Ovary (tissue), 3 donors: ENCODE measurements at regions not wholly inside any gene's neighbourhood (a gene's known extent, or its start where the extent isn't known, plus 50 kb on each side); places are given as distances from the start of the nearest gene placed in this dataset.

Experiments used
- POLR2A ChIP-seq: fragments of 450-650 bp; IDR thresholded peaks from one replicate; pipeline ENCODE4 v1.6.1; 2017; ENCODE audit warnings: antibody characterized with exemption, mild to moderate bottlenecking, moderate library complexity
- TF ChIP-seq, protein P1 (sequence below), 3 donors: fragments of 450-650 bp in 2 of 3; fragments of 200-600 bp in 1 of 3; IDR thresholded peaks; one replicate each; pipeline versions ENCODE4 v1.5.1 to v1.8.0; 2016 to 2022; ENCODE audit warnings: antibody characterized with exemption in 3 of 3, mild to moderate bottlenecking in 1 of 3
- donor health status: DM: no; HTN: no; CAD: no.

DNA sequence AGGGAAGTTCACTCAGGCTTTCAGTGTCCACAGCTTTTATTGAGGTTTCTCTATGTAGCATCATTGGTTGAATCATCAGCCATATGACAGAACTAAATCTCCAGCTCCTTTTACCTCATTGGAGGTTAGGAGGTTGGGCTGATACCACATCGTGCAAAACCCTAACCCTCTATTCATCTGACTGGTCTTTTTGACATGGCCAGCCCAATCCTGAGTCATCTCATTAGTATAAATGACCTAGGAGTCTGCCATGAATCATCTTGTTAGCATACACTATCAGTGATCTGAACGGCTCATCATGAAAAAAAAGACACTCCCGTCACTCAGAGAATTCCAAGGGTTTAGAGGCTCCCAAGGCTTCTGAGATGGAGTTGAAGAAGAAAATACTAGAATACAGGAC lies 669.8 kb upstream of the POT1 start:
- TF ChIP-seq, protein P1, sequence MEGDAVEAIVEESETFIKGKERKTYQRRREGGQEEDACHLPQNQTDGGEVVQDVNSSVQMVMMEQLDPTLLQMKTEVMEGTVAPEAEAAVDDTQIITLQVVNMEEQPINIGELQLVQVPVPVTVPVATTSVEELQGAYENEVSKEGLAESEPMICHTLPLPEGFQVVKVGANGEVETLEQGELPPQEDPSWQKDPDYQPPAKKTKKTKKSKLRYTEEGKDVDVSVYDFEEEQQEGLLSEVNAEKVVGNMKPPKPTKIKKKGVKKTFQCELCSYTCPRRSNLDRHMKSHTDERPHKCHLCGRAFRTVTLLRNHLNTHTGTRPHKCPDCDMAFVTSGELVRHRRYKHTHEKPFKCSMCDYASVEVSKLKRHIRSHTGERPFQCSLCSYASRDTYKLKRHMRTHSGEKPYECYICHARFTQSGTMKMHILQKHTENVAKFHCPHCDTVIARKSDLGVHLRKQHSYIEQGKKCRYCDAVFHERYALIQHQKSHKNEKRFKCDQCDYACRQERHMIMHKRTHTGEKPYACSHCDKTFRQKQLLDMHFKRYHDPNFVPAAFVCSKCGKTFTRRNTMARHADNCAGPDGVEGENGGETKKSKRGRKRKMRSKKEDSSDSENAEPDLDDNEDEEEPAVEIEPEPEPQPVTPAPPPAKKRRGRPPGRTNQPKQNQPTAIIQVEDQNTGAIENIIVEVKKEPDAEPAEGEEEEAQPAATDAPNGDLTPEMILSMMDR (IDR thresholded peaks at IDR 0.05): no peak
- no peak for TF ChIP-seq POLR2A
